GM18502 (cell line): ENCODE measurements at regions not wholly inside any gene's neighbourhood (a gene's known extent, or its start where the extent isn't known, plus 50 kb on each side); places are given as distances from the start of the nearest gene placed in this dataset.

ENCODE experiments used
- ATAC-seq: cut with Tn5 transposase; IDR thresholded peaks from one replicate; pipeline ENCODE4 v1.9.1; 2021; ENCODE audit warnings: mild to moderate bottlenecking; ENCODE audit not compliant: unreplicated experiment, poor library complexity

DNA sequence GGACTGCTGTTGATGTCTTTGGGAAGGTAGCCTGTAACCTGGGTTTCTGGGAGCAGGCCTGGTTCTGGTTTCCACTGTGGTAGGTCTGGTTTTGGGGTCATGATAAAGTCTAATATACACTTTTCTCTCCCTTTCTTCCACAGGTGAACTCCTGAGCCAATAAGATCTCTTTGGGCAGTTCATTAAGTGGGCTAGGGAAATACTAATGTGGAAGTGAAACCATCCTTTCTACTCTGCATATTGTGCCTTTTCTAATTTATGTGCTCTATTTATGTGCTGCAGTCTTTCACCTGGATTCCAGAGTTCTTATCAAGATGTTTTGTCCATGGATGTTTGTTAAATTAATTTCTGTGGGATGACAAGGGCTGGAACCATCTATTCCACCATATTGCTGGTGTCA lies 165.7 kb upstream of the PTPRK start:
- ATAC-seq = peak; percentile 76

- no peak for ATAC-seq
Observed at GRCh38 chr6:128676456-128676855, 156.1 kb upstream of the PTPRK start.

GRCh38 chr6:128672023-128672422 lies 151.6 kb upstream of the PTPRK start:
- ATAC-seq = no peak

DNA sequence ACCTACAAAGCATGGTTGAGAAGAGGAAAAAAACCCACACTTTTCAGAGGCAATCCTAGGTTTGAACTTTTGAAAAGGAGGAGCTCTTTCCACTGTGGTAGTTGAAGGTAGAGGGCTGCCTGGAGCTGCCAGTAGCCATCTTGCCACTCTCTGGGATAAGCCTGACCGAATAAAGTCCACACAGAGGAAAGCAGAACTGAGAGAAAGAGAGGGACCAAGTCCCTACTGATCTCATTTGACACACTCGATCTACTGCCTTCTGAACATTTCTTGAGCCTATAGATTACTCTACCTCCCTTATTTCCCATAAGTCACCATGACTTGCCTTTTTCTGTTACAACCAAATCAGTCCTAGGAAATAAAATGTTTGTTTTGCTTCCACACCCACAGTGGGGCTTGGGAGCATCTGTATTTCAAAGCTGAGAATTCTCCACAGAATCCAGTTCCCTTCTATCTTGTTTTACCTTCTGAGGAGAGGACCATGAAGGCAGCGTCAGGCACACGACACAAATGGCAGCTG lies 147.0 kb upstream of the PTPRK start:
- ATAC-seq = no peak

DNA sequence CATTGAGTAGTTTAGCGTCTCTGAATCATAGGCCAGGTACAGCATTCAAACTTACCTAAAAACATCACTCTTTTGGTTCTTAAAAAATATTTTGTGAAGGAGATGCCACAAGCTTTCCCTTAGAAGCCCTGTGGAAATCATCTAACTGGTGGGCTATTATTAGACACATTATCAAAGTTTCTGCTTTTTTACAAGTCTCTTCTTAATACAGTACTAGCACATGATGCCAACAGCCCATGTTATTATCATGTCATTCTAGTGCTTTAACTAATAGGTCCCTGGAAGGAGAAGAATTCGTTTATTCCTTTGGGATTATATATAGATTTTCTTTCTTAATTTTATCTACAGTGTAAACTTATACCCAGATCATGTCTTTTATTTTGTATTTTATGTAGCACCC lies 146.0 kb upstream of the PTPRK start:
- no peak for ATAC-seq

DNA sequence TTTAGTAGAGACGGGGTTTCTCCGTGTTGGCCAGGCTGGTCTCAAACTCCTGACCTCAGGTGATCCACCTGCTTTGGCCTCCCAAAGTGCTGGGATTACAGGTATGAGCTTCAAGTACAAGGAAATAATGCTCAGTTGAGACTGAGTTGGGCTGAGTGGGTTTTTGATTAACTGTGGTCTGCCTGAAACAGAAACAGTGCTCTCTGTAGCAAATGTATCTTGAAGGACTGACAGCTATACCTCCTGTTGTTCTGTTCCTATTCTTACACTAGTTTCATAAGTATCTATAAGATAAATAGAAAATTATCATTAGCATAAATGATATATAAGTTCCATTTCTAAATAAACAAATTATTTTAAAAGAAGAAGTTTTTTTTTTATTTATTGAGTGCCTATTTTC lies 142.8 kb upstream of the PTPRK start:
- peak; percentile 59 for ATAC-seq

- ATAC-seq = no peak
Observed at GRCh38 chr6:128659878-128660622, 139.7 kb upstream of the PTPRK start.

- no peak for ATAC-seq
Observed at GRCh38 chr6:128659276-128659675, 138.9 kb upstream of the PTPRK start.

- ATAC-seq = peak; percentile 45
Observed at GRCh38 chr6:128657181-128657580, 136.8 kb upstream of the PTPRK start.

GRCh38 chr6:128655978-128656498 lies 135.6 kb upstream of the PTPRK start:
- ATAC-seq = peak; percentile 87

DNA sequence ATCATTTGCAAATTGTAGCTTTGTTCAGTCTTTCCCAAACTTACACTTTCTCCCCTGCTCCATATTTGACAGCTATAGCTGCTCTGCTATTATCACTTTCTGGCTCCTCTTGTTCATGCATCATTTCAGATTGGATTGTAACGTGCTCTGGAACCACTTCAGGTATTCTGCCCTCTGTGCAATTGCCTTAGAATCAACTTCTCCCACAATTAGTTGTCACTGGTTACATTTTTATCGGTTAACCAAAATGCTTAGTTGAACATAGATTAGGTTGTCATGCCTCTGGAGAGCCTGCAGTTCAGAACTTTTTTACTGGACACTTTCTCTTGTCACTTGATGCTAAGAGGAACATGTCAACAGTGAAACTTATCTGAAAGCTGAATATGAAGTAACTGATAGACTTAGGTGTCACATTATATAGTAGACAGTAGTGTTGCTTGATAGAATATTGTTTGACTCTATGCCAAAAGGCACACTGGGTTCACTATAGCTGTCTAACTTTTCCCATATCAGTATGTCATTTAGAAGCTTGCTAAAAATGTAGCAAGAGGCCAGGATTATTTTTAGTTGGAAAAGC lies 127.7 kb upstream of the PTPRK start:
- ATAC-seq = no peak

GRCh38 chr6:128642132-128642531 lies 121.7 kb upstream of the PTPRK start:
- ATAC-seq = no peak

- no peak for ATAC-seq
Observed at GRCh38 chr6:128641703-128642102, 121.3 kb upstream of the PTPRK start.

GRCh38 chr6:128638817-128639216 lies 118.4 kb upstream of the PTPRK start:
- ATAC-seq = no peak

- no peak for ATAC-seq
Observed at GRCh38 chr6:128635219-128635618, 114.8 kb upstream of the PTPRK start.

DNA sequence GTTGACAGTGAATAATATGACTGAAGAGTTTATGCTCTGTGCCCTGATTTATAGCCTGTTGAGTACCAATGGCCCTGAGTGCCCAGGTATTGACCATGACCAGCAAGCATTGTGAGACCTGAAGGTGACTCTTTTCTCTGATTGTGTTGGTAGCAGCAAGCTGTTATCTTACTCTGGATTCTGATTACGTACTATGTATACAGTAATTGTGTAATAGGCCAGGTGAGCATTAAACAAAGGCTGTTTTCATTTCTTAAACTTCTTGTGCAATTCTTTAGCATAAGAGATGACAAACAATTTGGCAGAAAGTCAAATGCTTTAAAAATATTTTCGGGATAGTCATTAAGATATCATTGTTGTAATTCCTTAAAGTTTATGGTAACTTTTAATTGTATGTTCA lies 111.7 kb upstream of the PTPRK start:
- no peak for ATAC-seq

DNA sequence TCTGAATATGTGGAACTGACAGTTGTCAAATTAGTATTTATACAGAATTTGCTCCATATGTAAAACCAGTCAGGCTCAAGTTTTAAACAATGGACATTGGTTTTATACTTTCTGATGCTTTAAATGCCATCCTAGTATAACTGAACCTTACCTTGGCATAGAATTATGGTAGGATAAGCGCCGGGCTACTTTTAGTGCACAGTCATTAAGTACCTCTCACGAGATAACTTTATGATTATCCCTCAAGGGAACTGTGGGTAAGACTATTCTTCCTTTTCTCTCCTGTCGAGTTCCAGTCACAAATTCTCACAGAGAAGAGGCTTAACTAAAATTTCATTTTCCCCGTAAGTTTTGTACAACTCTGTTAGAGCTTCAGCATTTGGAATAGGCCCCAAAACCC lies 110.6 kb upstream of the PTPRK start:
- ATAC-seq = no peak

- no peak for ATAC-seq
Observed at GRCh38 chr6:128630213-128630612, 109.8 kb upstream of the PTPRK start.

- no peak for ATAC-seq
Observed at GRCh38 chr6:128617285-128617684, 96.9 kb upstream of the PTPRK start.

DNA sequence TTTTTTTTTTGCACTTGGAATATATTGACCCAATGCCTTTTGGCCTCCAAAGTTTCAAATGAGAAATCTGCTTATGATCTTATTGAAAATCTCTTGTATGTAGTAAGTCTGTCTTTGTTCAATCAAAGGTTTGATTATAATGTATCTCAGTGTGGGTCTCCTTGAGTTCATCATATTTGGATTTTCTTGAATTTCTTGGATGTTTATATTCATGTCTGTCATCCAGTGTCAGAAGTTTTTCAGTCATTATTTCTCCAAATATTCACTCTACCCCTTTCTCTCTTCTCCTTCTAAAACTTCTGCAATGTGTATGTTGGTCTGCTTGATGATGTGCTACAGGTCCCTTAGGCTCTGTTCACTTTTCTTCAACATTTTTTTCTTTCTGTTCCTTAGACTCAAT lies 95.9 kb upstream of the PTPRK start:
- no peak for ATAC-seq

GRCh38 chr6:128606611-128607010 lies 86.2 kb upstream of the PTPRK start:
- peak; percentile 76 for ATAC-seq

DNA sequence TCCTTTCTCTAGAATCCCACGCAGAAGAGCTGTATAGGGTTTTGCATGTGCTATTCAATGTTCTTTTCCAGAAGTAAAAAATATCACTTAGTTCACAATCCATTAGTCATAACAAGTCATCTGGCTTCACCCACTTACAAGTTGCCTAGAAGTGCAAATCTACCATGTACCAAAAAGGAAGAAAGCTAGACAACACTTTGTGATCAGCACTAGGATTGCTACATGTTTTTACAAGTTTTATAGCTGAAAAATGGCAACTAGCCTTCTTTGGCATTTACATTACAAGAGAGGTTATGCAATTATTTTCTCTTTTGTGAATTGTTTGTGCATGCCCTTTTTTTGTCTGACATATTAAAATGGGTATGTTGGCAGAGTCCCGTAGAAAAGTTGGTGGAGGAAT lies 85.6 kb upstream of the PTPRK start:
- ATAC-seq = no peak
